NT2/D1 (cell line): ENCODE measurements at regions not wholly inside any gene's neighbourhood (a gene's known extent, or its start where the extent isn't known, plus 50 kb on each side); places are given as distances from the start of the nearest gene placed in this dataset.
A peak's percentile ranks its signal among the peaks of the same experiment; 100 is the strongest.

Source experiments
- DNase-seq: peaks from one replicate; pipeline ENCODE4 v3.0.0-alpha.2; 2011; ENCODE audit warnings: low read depth, low spot score
- H3K27me3 ChIP-seq: 2 replicates; pipeline ENCODE4 v1.6.0; 2011; ENCODE audit warnings: mild to moderate bottlenecking; ENCODE audit not compliant: insufficient read length, insufficient read depth
- H3K36me3 ChIP-seq: 2 replicates; pipeline ENCODE4 v1.6.1; 2011; ENCODE audit warnings: mild to moderate bottlenecking, low read length, mixed read lengths; ENCODE audit not compliant: insufficient read depth, insufficient read length
- H3K4me1 ChIP-seq: 2 replicates; pipeline ENCODE4 v1.5.1; 2011; ENCODE audit not compliant: insufficient read depth, insufficient read length
- H3K4me3 ChIP-seq: 2 replicates; pipeline ENCODE4 v1.5.1; 2011; ENCODE audit warnings: low read depth; ENCODE audit not compliant: insufficient read length
- H3K9ac ChIP-seq: 2 replicates; pipeline ENCODE4 v1.6.0; 2011; ENCODE audit warnings: low read depth; ENCODE audit not compliant: insufficient read length
- H3K9me3 ChIP-seq: 2 replicates; pipeline ENCODE4 v1.5.1; 2011; ENCODE audit warnings: mild to moderate bottlenecking, low read length; ENCODE audit not compliant: insufficient read depth
- SUZ12 ChIP-seq: IDR thresholded peaks from 2 replicates; pipeline ENCODE4 v1.6.1; 2011; ENCODE audit not compliant: insufficient read length, insufficient read depth; ENCODE audit errors: extremely low read depth
- YY1 ChIP-seq: IDR thresholded peaks from 2 replicates; pipeline ENCODE4 v1.6.1; 2011; ENCODE audit not compliant: insufficient read length, insufficient read depth
- ZNF274 ChIP-seq: IDR thresholded peaks from 2 replicates; pipeline ENCODE4 v1.6.1; 2011; ENCODE audit warnings: mild to moderate bottlenecking, low read depth, low read length

DNA sequence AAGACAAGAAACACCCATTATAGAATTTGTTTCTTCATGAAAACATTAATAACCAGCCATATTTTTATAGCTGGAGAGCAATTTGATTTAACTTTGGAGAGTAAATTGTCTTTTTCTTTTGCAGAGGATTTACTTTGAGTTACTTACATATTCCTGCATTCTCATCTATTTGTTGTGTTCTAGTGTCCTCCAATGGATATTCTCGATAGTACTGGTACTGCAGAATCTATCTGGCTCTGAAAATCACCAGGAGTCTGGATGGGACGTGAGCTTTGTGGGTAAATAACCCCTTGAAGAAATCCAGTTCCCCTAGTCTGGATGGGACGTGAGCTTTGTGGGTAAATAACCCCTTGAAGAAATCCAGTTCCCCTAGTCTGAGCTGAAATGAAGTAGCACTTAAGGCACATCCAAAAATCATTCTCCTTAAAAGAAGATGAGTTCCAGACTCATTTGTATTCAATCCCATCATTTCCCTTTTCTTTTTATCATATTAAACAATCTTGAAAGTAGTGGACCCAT is 294.1 kb upstream of the UBE2E2 start:
- Histone ChIP-seq H3K27me3 (no peaks in the 10 kb centered on the region), H3K36me3 (no peaks in the 10 kb centered on the region), H3K9ac (no peak overlapping the region), H3K4me3 (no peak overlapping the region), H3K4me1 (no peaks in the 10 kb centered on the region), H3K9me3 (no peaks in the 10 kb centered on the region)
- no peak for DNase-seq
- TF ChIP-seq YY1 = no peak
- no peak for TF ChIP-seq ZNF274
- no peak for TF ChIP-seq SUZ12

DNA sequence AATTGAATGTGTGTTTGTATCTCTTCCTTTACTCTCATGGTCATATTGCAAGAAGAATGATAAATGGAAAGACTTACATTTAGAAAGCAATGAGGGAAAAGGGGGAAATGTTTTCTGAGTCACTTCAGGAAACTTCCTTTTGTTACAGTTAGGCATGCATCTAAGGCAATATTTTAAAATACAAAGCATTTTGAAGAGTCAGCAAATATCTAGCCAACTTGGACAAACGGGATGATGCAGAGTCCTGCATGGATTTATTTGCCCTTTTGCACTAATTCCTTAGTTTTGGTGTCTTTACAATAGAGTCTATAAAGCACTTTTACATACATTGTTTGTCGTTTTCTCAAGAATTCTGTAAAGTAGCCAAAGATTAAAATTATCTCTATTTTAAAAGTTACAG is 286.2 kb upstream of the UBE2E2 start:
- DNase-seq = no peak

DNA sequence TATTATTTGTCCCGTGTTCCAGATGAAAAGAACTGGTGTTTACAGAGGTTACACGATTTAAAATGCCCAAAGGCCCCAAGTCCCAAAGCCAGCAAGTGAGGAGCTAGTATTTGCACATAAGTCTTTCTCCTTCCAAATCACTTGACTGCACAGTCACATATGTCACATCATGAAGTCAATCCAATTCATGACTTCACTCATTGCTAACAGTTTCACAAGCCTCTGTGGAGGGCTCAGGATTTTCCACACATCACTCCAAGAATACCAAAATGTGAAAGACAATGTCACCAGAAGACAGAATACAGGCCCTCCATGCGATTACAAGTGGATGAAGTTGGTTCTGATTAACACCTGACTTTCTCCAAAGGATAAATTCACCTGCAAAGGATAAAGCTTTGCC is 283.1 kb upstream of the UBE2E2 start:
- TF ChIP-seq YY1 (no peak), ZNF274 (no peak), SUZ12 (no peak)
- no peak for DNase-seq
- Histone ChIP-seq H3K4me1 (no peaks in the 10 kb centered on the region), H3K4me3 (no peak overlapping the region), H3K27me3 (no peaks in the 10 kb centered on the region), H3K9ac (no peak overlapping the region), H3K9me3 (no peaks in the 10 kb centered on the region), H3K36me3 (no peaks in the 10 kb centered on the region)

More for the DNA sequence above, 286.2 kb upstream of the UBE2E2 start:
- H3K4me1 ChIP-seq = no peaks in the 10 kb centered on the region
- no peaks in the 10 kb centered on the region for H3K27me3 ChIP-seq
- H3K36me3 ChIP-seq = no peaks in the 10 kb centered on the region
- no peak for TF ChIP-seq ZNF274
- TF ChIP-seq YY1 = no peak
- no peak for TF ChIP-seq SUZ12
- H3K4me3 ChIP-seq = no peak overlapping the region
- no peak overlapping the region for H3K9ac ChIP-seq
- H3K9me3 ChIP-seq = no peaks in the 10 kb centered on the region

DNA sequence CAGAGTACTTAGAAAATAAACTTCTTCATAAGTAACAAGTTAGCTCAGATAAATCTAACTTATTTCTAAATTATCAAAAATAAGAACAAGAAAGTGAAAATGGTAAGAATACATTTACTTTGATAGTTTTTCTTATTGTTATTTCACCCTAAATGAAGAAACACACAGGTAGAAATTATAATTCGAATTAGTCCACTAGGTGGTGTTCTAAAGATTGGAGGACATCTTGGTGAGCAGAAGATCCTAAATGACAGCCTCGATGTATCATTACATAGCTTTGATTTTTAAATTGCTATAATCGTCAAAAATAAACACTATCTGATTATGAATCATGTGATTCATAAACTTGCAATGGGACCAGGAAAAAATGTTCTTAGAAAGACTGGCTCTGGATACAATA is 280.8 kb upstream of the UBE2E2 start:
- Histone ChIP-seq H3K4me1 (no peaks in the 10 kb centered on the region), H3K9ac (no peak overlapping the region), H3K36me3 (no peaks in the 10 kb centered on the region), H3K9me3 (no peaks in the 10 kb centered on the region), H3K4me3 (no peak overlapping the region), H3K27me3 (no peaks in the 10 kb centered on the region)
- TF ChIP-seq SUZ12 (no peak), YY1 (no peak), ZNF274 (no peak)
- DNase-seq = peak; percentile 3

DNA sequence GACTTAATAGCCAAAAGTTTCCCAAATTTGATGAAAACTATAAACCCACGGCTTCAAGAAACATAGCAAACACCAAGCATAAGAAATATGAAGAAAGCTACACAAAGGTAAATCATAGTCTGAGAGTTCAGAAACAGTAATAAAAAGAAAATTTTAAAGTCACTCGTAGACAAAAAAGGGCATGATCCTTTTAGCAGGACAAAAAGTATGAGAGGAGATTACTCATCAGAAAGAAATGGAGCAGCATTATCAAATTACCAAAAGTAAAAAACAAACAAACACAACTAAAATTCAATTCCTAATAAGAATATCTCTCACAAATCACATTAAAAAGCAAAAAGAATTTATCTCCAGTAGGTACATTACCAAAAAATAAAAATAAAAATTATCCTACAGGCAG is 279.4 kb upstream of the UBE2E2 start:
- Histone ChIP-seq H3K27me3 (no peaks in the 10 kb centered on the region), H3K9ac (no peak overlapping the region), H3K36me3 (no peaks in the 10 kb centered on the region), H3K4me1 (no peaks in the 10 kb centered on the region), H3K9me3 (no peaks in the 10 kb centered on the region), H3K4me3 (no peak overlapping the region)
- TF ChIP-seq YY1 (no peak), ZNF274 (no peak), SUZ12 (no peak)
- no peak for DNase-seq

DNA sequence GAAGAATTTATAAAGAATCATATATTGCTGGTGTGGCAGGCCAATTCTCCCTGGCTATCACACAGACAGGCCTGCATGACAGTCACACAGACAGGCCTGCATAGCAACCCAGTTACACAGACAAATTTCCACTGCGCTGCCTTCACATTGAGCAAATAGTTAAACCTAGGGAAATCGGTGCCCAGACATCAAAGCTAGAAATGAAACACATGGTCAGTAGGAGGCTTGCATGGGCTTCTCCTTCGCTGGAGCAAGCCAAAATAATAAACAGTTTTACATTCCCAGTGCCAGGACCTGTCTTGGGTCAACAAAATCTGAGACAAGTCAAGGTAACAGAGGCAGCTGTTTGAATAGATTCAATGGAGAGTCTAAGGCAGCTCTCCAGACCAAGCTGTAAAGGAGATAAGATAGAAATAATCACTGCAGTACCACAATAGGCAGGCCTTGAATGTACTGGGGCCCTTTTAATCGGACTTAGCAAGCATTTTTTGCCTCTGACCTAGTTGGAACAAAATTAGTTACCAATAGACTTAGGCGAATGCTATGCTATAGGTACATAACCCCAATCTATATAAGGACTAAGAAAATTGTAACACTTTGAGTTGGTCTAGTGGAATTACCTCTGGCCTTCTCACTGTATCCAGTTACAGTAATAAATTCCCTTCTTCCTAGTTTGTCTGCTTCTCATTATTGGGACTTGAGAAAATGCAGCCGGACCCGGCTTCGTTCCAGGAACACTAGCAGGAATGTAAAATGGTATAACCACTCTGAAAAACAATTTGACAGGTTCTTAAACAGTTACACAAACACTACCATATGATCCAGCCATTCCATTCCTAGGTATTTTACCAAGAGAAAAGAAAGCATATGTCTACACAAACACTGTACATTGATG is 274.7 kb upstream of the UBE2E2 start:
- Histone ChIP-seq H3K4me1 (no peaks in the 10 kb centered on the region), H3K4me3 (no peak overlapping the region), H3K36me3 (no peaks in the 10 kb centered on the region), H3K9ac (no peak overlapping the region), H3K9me3 (no peaks in the 10 kb centered on the region), H3K27me3 (no peaks in the 10 kb centered on the region)
- DNase-seq = no peak
- TF ChIP-seq ZNF274 (no peak), SUZ12 (no peak), YY1 (no peak)

DNA sequence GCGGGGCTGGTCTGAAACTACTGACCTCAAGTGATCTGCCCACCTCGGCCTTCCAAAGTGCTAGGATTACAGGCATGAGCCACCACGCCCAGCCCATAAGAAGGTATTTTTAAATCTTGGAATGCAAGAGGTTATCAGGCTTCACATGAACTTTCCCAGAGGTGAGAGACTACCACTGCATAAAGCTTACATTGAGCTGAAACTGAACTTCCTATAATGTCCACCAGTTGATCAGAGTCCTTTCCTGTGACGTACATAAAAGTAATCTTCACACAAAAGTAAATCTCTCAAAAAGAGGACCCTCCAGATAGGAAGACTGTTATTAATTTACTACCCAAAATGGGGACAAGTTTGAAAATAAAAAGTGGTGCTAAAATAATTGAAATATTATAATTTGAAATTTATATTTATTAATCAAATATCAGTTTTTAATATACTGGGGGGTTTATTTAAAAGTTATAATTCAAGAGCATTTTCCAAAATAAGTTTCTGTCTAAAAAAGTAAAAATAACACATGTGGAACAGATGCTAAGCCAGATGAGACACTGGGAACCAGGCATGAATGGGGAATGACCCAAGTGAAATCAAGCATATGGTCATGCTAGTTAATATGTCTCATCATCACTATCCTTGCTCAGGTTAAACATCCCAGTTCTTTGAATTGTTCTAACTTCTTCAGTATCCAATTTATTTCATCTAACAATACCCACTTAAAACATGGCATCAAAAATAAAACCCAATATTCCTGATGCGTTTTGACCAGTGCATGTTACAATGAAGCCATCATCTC is 269.9 kb upstream of the UBE2E2 start:
- Histone ChIP-seq H3K4me3 (no peak overlapping the region), H3K27me3 (no peaks in the 10 kb centered on the region), H3K36me3 (no peaks in the 10 kb centered on the region), H3K9me3 (no peaks in the 10 kb centered on the region), H3K9ac (no peak overlapping the region), H3K4me1 (no peaks in the 10 kb centered on the region)
- DNase-seq = no peak
- TF ChIP-seq YY1 = no peak
- TF ChIP-seq ZNF274 = no peak
- TF ChIP-seq SUZ12 = no peak
